Prostate gland (tissue), 2 donors: ENCODE measurements at regions not wholly inside any gene's neighbourhood (a gene's known extent, or its start where the extent isn't known, plus 50 kb on each side); places are given as distances from the start of the nearest gene placed in this dataset.
"Not testable (repeated sequence)": the region's sequence is repeated elsewhere in the genome, so short reads cannot be mapped to it uniquely, and the experiment has no call there.

ENCODE experiments used
- DNase-seq: peaks from one replicate; pipeline ENCODE4 v3.0.0-alpha.2; 2019; ENCODE audit warnings: low spot score
- H3K27ac ChIP-seq, 2 donors: fragments of 200-600 bp; sonication (generic); 2 replicates each; pipeline ENCODE4 v1.5.1; 2017 to 2019
- H3K27me3 ChIP-seq: fragments of 200-600 bp; sonication (generic); replicated peaks from 2 replicates; pipeline ENCODE4 v1.5.1; 2019; ENCODE audit not compliant: insufficient read depth
- H3K36me3 ChIP-seq, 2 donors: fragments of 200-600 bp; sonication (generic); 1 replicate in 1 of 2; 2 replicates in 1 of 2; pipeline versions ENCODE4 v1.5.1 to v1.8.1; 2017 to 2019
- H3K4me1 ChIP-seq: fragments of 200-600 bp; sonication (generic); replicated peaks from 2 replicates; pipeline ENCODE4 v1.5.1; 2019
- H3K4me3 ChIP-seq, 2 donors: fragments of 200-600 bp; sonication (generic); 2 replicates each; pipeline ENCODE4 v1.5.1; 2017 to 2019
- H3K9me3 ChIP-seq: fragments of 200-600 bp; sonication (generic); 2 replicates; pipeline ENCODE4 v1.5.1; 2017
- CTCF ChIP-seq, 4 experiments: fragments of 200-600 bp in 2 of 4; fragments of 450-650 bp in 2 of 4; sonication (generic) in 2 of 4; IDR thresholded peaks; 1 replicate in 3 of 4; 2 replicates in 1 of 4; pipeline ENCODE4 v1.5.1; 2016 to 2019; ENCODE audit warnings: antibody characterized with exemption in 4 of 4, mild to moderate bottlenecking in 2 of 4, moderate library complexity in 2 of 4
- POLR2A ChIP-seq: fragments of 450-650 bp; IDR thresholded peaks from one replicate; pipeline ENCODE4 v1.6.1; 2016; ENCODE audit warnings: antibody characterized with exemption, mild to moderate bottlenecking
- POLR2AphosphoS5 ChIP-seq: sonication (generic); formaldehyde crosslinking; IDR thresholded peaks from one replicate; pipeline ENCODE4 v1.6.1; 2017; ENCODE audit warnings: antibody characterized with exemption
- WGBS: methylation state at CpG from one replicate; pipeline ENCODE4 v1.1.5; 2018; 5-methylcytosine and 5-hydroxymethylcytosine counted together
- intact Hi-C: fragments of 100-400 bp; cut with DNase I; formaldehyde crosslinking; loops from one replicate; pipeline ENCODE4 v1.14.2; 2022

GRCh38 chr2:194301946-194302345, 1355.1 kb upstream of the SLC39A10 start:
- no peak for DNase-seq
- no peaks in the 10 kb centered on the region for H3K27me3 ChIP-seq
- H3K36me3 ChIP-seq, result no peaks in the 10 kb centered on the region
- H3K4me3 ChIP-seq, result no peak overlapping the region
- no peak overlapping the region for H3K27ac ChIP-seq
- no peak for TF ChIP-seq POLR2A
- no peaks in the 10 kb centered on the region for H3K4me1 ChIP-seq
- H3K9me3 ChIP-seq, result no peaks in the 10 kb centered on the region
- intact Hi-C loops, result no loop called here

- no peaks in the 10 kb centered on the region for H3K9me3 ChIP-seq
- intact Hi-C loops, result no loop called here
- 76% methylated on average over 1 of the region's 1 CpG for WGBS
- TF ChIP-seq CTCF (IDR thresholded peaks at IDR 0.05) (no peak), POLR2A (no peak), POLR2AphosphoS5 (no peak)
- H3K4me3 ChIP-seq, result no peak overlapping the region
- H3K4me1 ChIP-seq, result no peaks in the 10 kb centered on the region
- H3K27ac ChIP-seq, result no peak overlapping the region
- no peak for DNase-seq
- H3K36me3 ChIP-seq, result no peaks in the 10 kb centered on the region
- no peaks in the 10 kb centered on the region for H3K27me3 ChIP-seq
These were observed 1362.9 kb upstream of the SLC39A10 start for GRCh38 chr2:194294156-194294555.

- Histone ChIP-seq H3K9me3 (no peaks in the 10 kb centered on the region), H3K27ac (no peak overlapping the region), H3K4me3 (no peak overlapping the region), H3K27me3 (no peaks in the 10 kb centered on the region), H3K4me1 (no peaks in the 10 kb centered on the region), H3K36me3 (no peaks in the 10 kb centered on the region)
- no peak for DNase-seq
- TF ChIP-seq POLR2A, result no peak
- TF ChIP-seq POLR2AphosphoS5, result no peak
- no peak for TF ChIP-seq CTCF (IDR thresholded peaks at IDR 0.05)
- 80% methylated on average over 4 of the region's 4 CpGs for WGBS
- intact Hi-C loops, result no loop called here
These were observed 1365.9 kb upstream of the SLC39A10 start for GRCh38 chr2:194291104-194291503.

- Histone ChIP-seq H3K4me3 (no peak overlapping the region), H3K4me1 (no peaks in the 10 kb centered on the region), H3K27me3 (no peaks in the 10 kb centered on the region), H3K36me3 (no peaks in the 10 kb centered on the region), H3K27ac (no peak overlapping the region), H3K9me3 (no peaks in the 10 kb centered on the region)
- TF ChIP-seq POLR2AphosphoS5, result no peak
- no peak for TF ChIP-seq POLR2A
- TF ChIP-seq CTCF (IDR thresholded peaks at IDR 0.05), result no peak
- no peak for DNase-seq
- WGBS, result 82% methylated on average over 4 of the region's 4 CpGs
- intact Hi-C loops, result no loop called here
These were observed 1367.2 kb upstream of the SLC39A10 start for GRCh38 chr2:194289712-194290346.

- H3K36me3 ChIP-seq, result not testable (repeated sequence)
- WGBS, result 88% methylated on average over 9 of the region's 9 CpGs
These were observed 1380.4 kb upstream of the SLC39A10 start for GRCh38 chr2:194276667-194277066.

GRCh38 chr2:194271293-194271961, 1385.6 kb upstream of the SLC39A10 start:
- intact Hi-C loops, result no loop called here
- TF ChIP-seq POLR2AphosphoS5, result no peak
- no peak for TF ChIP-seq CTCF (IDR thresholded peaks at IDR 0.05)
- TF ChIP-seq POLR2A, result no peak
- no peak overlapping the region for H3K27ac ChIP-seq
- no peaks in the 10 kb centered on the region for H3K4me1 ChIP-seq
- DNase-seq, result no peak
- 74% methylated on average over 2 of the region's 2 CpGs for WGBS
- H3K9me3 ChIP-seq, result no peaks in the 10 kb centered on the region
- no peaks in the 10 kb centered on the region for H3K27me3 ChIP-seq
- H3K4me3 ChIP-seq, result no peak overlapping the region
- no peaks in the 10 kb centered on the region for H3K36me3 ChIP-seq

More at GRCh38 chr2:194276667-194277066, 1380.4 kb upstream of the SLC39A10 start:
- H3K9me3 ChIP-seq, intact Hi-C loops, H3K4me1 ChIP-seq, H3K27ac ChIP-seq, H3K27me3 ChIP-seq, H3K4me3 ChIP-seq, DNase-seq: not testable (repeated sequence)
